Limb (tissue), 2 donors: ENCODE measurements at regions not wholly inside any gene's neighbourhood (a gene's known extent, or its start where the extent isn't known, plus 50 kb on each side); places are given as distances from the start of the nearest gene placed in this dataset.
"Not testable (repeated sequence)": the region's sequence is repeated elsewhere in the genome, so short reads cannot be mapped to it uniquely, and the experiment has no call there.

Experiments
- DNase-seq, 2 donors: peaks; one replicate each; pipeline ENCODE4 v3.0.0-alpha.2; 2016; ENCODE audit errors: extremely low spot score in 2 of 2

DNA sequence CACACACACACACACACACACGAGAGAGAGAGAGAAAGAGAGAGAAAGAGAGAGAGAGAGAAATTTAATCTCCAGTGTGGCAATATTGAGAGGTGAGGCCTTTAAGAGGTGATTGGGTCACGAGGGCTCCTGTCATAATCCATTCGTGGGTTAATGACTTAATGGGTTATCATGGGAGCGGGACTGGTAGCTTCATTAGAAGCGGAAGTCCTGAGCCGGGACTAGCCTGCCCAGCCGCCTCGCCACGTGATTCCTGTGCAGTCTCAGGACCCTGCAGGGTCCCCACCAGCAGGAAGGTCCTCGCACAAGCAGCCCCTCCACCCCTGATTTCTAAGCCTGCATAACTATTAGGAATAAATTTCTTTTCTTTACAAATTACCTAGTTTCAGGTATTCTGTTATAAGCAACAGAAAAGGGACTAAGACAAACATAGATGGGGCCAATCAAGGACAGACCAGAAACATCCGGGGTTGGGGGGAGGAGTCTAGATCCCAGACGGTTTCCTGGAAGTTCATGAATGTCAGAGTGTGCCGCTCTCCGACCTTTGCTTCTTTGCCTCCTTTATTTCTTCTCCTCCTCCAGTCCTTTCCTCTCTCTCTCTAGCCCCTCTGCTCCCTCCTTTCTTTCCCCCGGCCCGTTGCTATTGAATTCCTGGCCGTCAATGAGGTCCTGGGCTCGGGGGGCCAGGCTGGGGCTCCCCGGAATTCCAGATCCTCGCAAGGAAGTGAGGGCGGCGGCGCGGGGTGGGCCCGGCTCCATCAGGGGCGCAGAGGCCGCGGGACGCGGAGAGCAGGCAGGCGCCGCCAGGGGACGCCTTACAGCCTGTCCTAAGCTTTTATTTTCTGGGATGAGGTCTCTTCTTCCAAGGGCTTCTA is 146.8 kb downstream of the CYP26A1 start:
- no peak for DNase-seq

DNA sequence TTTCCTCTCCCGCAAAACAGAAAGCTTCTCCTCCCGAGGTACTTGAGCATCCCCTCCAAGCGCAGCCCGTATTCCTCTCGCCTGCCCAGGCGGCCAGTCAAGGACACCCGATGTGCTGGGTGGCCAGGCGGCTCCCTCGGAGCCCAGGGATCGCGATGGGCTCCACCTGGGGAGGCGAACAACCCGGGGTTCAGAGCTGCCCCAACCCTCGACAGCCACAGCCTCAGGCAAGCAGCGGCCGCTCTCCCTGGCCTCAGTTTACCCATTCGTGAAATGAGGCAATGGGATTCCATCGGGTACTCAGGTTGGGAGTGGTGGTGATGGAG is 147.4 kb downstream of the CYP26A1 start:
- DNase-seq, result no peak

GRCh38 chr10:93221521-93221920 is 147.8 kb downstream of the CYP26A1 start:
- no peak for DNase-seq

DNA sequence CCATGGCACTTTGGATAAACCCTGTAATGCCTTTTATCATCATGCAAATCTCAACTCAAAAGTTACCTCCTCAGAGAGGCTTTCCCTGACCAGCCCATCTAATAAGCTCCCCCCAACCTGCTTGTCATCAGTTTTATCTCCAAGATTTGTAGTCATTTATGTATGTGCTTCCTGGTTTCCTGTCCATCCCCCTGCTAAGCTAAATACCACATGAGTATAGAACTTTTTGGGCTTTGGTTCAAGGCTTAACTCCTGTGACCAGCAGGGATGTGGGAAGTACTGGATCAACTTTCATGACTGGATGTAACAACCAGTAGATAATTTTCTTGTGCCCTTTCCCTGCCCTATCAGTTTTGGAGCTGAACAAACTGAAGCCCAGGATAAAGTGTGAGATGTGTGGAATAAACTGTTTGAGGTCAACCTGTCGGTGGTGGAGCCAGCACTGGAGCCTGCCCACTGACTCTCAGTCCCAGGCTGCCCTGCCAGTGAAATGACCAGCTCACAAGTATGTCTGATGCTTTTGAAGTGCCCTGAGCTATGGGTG is 148.6 kb downstream of the CYP26A1 start:
- no peak for DNase-seq

- no peak for DNase-seq
Measured at GRCh38 chr10:93222876-93223275, 149.2 kb downstream of the CYP26A1 start.

- no peak for DNase-seq
Measured at GRCh38 chr10:93223336-93223735, 149.6 kb downstream of the CYP26A1 start.

GRCh38 chr10:93224005-93224779 is 150.5 kb downstream of the CYP26A1 start:
- DNase-seq, result no peak

GRCh38 chr10:93225938-93226337 is 152.2 kb downstream of the CYP26A1 start:
- no peak for DNase-seq

- DNase-seq, result no peak
Measured at GRCh38 chr10:93226619-93227018, 152.9 kb downstream of the CYP26A1 start.

DNA sequence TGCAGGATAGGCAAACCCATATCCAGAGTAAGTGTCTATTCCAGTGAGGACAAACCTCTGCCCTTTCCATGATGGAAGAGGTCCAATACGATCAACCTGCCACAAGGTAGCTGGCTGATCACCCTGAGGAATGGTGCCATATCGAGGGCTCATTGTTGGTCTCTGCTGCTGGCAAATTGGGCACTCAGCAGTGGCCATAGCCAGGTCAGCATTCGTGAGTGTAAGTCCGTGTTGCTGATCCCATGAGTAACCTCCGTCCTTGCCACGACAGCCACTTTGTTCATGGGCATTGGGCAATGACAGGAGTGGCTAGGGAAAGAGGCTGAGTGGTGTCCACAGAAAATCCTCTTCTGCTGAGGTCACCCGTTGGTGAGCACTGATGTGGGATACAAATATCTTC is 156.9 kb downstream of the CYP26A1 start:
- DNase-seq, result not testable (repeated sequence)

DNA sequence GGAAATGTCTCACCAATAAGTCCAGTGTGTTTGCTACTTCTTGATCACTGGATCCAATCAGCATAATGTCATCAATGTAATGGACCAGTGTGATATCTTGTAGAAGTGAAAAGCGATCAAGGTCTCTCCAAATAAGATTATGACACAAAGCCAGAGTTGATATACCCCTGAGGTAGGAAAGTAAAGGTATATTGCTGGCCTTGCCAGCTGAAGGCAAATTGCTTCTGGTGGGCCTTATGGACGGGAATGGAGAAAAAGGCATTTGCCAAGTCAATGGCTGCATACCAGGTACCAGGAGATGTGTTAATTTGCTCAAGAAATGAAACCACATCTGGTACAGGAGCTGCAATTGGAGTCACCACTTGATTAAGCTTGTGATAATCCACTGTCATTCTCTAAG is 158.5 kb downstream of the CYP26A1 start:
- not testable (repeated sequence) for DNase-seq

DNA sequence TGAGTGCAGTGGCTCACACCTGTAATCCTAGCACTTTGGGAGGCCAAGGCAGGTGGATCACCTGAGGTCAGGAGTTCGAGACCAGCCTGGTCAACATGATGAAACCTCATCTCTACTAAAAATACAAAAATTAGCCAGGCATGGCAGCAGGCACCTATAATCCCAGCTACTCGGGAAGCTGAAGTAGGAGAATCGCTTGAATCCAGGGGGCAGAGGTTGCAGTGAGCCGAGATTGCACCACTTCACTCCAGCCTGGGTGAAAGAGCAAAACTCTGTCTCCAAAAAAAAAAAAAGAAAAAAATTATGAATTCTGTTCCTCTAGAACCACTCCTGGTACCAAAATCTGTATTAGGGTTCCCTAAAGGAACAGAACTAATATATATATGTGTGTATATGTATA is 161.2 kb downstream of the CYP26A1 start:
- not testable (repeated sequence) for DNase-seq

- no peak for DNase-seq
Measured at GRCh38 chr10:93235686-93236085, 162.0 kb downstream of the CYP26A1 start.

GRCh38 chr10:93236393-93237040 is 162.8 kb downstream of the CYP26A1 start:
- no peak for DNase-seq

- DNase-seq, result no peak
Measured at GRCh38 chr10:93245147-93245546, 171.5 kb downstream of the CYP26A1 start.

DNA sequence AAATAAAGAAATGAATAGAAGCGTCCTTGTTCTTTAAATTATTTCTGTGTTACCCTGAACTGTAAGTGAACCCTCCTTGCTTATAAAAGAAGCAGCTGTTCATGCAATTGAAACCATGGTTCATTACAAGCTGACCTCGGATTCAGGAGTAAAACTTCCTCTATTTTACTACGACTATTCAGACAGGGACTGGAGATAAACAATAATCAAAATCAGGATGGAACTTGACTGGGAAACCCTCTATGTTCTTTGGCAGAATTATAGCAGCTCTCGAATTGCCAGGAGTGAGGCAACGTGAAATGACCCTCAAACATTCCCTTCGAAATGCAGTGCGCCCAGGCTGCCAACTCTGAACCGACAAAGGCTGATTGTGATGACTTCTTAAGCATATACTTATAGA is 172.1 kb downstream of the CYP26A1 start:
- DNase-seq, result peak; percentile 51 to 64

DNA sequence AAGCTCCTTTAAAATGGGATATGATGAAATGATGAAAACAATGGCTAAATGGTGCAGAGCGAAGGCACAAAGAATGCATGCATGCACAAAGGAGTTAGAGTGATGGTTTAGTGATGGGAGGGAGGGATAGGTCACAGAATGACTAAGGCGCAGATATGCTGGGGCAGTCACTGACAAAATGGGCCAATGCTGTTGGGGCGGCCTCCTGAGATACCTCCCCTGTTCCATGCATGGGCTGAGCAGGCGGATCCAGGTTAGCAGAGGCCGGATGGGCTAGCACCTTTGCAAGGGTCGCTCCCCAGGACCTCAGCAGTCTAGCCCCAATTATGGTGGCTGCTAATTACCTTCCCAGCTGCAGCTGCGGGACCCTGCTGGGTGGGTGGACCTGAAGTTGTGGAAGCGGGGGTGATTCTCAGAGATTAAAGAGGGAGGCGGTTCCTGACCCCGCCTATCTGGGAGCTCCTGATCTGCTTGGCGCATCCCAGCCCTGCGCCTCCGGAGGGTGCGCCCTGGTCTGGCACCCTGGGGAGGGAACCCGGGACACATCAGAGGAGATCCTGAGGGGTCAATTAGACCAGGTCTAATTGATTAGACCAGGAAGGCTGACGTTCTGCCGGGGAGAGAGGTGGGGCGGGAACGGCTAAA is 175.0 kb downstream of the CYP26A1 start:
- no peak for DNase-seq

GRCh38 chr10:93250010-93250409 is 176.3 kb downstream of the CYP26A1 start:
- DNase-seq, result no peak

DNA sequence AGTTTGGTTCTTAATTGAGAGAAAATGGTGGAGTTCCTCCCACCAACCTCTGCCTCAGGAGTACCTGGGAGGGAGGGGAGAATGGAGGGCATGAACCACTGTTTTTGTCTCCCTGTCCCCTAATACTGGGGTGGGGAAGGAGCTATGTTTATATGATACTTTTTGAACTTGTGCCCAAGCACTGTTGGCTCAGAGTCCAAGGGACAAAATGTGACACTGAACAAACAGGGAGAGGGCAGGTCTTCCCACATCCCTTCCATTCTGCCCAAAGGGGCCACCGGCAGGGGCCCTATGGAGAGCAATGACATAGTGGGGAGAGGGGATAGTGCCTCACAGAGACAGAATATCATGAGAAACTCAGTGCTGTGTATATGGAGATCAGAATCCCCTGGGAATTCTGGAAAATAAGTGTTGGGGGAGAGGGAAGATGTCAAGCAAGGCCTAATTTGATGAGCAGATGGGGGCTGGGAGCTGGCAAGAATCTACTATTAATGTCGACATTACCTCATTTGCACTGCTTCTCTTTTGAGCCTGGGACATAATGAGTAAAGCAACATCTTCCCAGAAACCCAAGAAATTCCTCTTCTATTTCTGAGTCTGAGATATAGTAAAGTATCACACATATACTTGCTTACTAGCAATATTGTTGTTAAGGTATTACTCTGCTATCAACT is 180.6 kb downstream of the CYP26A1 start:
- DNase-seq, result no peak

DNA sequence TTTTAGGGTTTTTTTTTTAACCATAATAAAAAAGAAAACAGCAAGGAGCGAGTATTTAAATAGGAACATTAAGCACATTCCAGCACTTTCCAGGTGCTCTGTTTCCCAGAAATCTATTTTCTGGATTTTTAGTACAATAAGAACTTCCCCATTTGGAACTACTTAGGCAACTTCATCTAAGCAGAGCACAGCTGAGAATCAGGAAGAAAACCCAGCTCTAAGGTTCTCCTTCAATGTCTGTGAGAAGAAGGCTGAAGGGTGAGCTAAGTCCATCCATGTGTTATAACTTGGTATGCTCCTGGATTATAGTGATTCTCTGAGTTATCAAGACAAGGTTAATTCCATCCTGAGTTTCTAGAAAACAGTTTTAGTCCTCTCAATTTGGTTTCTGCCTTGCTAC is 181.9 kb downstream of the CYP26A1 start:
- no peak for DNase-seq
